ENCODE measurements at regions not wholly inside any gene's neighbourhood (a gene's known extent, or its start where the extent isn't known, plus 50 kb on each side); places are given as distances from the start of the nearest gene placed in this dataset.

GRCh38 chr6:113739041-113739655 is 118.0 kb upstream of the MARCKS start:
- TF ChIP-seq CTCF (IDR thresholded peaks at IDR 0.05; ENCODE audit: insufficient read depth, low read depth, low read length) (no peak), EZH2 (IDR thresholded peaks at IDR 0.05; ENCODE audit: insufficient read depth, low read length) (no peak)
